ENCODE measurements at regions not wholly inside any gene's neighbourhood (a gene's known extent, or its start where the extent isn't known, plus 50 kb on each side); places are given as distances from the start of the nearest gene placed in this dataset.

DNA sequence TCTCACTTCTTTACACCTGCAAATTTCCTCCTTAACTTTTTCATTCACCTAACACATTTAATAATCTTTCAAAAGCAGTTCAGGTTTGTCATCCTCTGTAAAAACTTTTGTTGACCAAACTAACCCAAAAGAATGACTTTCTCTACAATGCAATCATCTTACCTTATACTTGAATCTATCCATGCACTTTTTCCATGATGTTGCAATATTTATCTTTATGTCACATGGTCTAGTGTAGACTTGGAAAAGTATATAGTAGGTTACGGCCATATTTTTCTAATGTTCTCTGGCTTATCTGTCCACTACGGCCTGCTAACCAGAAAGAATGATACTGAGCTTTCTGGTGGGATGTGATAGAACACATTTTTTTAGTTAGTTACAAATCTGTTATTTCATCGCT lies 431.0 kb upstream of the SOX9 start:
- TF ChIP-seq, protein P1, sequence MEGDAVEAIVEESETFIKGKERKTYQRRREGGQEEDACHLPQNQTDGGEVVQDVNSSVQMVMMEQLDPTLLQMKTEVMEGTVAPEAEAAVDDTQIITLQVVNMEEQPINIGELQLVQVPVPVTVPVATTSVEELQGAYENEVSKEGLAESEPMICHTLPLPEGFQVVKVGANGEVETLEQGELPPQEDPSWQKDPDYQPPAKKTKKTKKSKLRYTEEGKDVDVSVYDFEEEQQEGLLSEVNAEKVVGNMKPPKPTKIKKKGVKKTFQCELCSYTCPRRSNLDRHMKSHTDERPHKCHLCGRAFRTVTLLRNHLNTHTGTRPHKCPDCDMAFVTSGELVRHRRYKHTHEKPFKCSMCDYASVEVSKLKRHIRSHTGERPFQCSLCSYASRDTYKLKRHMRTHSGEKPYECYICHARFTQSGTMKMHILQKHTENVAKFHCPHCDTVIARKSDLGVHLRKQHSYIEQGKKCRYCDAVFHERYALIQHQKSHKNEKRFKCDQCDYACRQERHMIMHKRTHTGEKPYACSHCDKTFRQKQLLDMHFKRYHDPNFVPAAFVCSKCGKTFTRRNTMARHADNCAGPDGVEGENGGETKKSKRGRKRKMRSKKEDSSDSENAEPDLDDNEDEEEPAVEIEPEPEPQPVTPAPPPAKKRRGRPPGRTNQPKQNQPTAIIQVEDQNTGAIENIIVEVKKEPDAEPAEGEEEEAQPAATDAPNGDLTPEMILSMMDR (IDR thresholded peaks at IDR 0.05): no peak
- TF ChIP-seq POLR2A (IDR thresholded peaks at IDR 0.05): no peak
- no peak for TF ChIP-seq POLR2AphosphoS5 (IDR thresholded peaks at IDR 0.05)
